ENCODE measurements at regions not wholly inside any gene's neighbourhood (a gene's known extent, or its start where the extent isn't known, plus 50 kb on each side); places are given as distances from the start of the nearest gene placed in this dataset.

- TF ChIP-seq EZH2 (IDR thresholded peaks at IDR 0.05; ENCODE audit: borderline replicate concordance, insufficient read depth, low read length, poor library complexity, severe bottlenecking), result no peak
- no peak for TF ChIP-seq POLR2AphosphoS5 (IDR thresholded peaks at IDR 0.05)
Observed at GRCh38 chr2:18903750-18904149, 314.4 kb upstream of the NT5C1B start.

Data from neural cell (in vitro differentiated cells).